ENCODE measurements at regions not wholly inside any gene's neighbourhood (a gene's known extent, or its start where the extent isn't known, plus 50 kb on each side); places are given as distances from the start of the nearest gene placed in this dataset.

DNA sequence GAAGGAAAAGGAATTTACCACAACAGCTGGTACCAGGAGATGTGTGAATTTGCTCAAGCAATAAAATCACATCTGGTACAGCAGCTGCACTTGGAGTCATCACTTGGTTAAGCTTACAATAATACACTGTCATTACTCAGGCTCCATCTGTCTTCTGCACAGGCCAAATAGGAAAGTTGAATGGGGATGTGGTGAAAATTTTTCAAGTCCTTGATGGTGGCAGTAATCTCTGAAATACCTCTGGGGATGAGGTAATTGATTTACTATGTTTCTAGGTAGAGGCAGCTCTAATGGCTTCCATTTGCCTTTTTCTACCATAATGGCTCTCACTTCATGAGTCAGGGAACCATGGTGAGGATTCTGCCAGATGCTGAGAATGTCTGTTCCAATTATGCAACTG, 206.8 kb upstream of the ATP10B start:
- TF ChIP-seq EZH2 (IDR thresholded peaks at IDR 0.05; ENCODE audit: borderline replicate concordance) = no peak
- TF ChIP-seq, protein P1, sequence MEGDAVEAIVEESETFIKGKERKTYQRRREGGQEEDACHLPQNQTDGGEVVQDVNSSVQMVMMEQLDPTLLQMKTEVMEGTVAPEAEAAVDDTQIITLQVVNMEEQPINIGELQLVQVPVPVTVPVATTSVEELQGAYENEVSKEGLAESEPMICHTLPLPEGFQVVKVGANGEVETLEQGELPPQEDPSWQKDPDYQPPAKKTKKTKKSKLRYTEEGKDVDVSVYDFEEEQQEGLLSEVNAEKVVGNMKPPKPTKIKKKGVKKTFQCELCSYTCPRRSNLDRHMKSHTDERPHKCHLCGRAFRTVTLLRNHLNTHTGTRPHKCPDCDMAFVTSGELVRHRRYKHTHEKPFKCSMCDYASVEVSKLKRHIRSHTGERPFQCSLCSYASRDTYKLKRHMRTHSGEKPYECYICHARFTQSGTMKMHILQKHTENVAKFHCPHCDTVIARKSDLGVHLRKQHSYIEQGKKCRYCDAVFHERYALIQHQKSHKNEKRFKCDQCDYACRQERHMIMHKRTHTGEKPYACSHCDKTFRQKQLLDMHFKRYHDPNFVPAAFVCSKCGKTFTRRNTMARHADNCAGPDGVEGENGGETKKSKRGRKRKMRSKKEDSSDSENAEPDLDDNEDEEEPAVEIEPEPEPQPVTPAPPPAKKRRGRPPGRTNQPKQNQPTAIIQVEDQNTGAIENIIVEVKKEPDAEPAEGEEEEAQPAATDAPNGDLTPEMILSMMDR (IDR thresholded peaks at IDR 0.05; ENCODE audit: poor library complexity) = no peak
- no peak for TF ChIP-seq EZH2phosphoT487 (IDR thresholded peaks at IDR 0.05; ENCODE audit: low read depth, severe bottlenecking, unreplicated experiment)
- H3K9me3 ChIP-seq (ENCODE audit: low read depth) = no peaks in the 10 kb centered on the region

DNA sequence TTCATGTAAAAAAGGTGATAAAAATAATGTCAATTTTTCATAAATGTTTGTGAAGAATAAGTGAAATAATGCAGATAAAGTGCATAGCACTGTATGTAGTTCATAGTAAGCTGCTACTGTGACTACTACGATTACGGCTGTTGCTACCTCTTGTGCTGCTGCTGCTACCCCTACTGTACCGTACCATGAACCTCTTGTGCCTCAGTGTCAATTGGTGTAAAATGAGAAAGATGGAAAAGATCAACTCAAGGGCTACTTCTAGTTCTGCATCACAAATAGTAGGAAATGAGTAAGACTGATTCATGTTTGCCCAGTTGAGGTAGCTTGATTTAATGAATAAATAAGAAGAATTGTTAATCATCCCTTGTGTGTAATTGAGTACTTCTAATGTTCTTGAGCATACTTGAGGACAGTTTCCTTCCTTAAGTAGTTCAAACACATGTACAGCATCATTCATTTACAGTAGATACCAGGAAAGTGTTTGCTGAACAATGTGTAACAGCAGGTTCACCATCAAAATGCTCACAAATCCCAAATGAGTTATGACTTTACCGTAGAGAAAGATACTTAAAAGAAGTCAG, 200.0 kb upstream of the ATP10B start:
- Histone ChIP-seq H4K20me1 (ENCODE audit: insufficient read depth, poor library complexity, severe bottlenecking) (no peaks in the 10 kb centered on the region), H3K36me3 (replicated peaks; ENCODE audit: insufficient read depth, low read depth) (no peaks in the 10 kb centered on the region), H3K9me2 (replicated peaks; ENCODE audit: insufficient read depth) (no peaks in the 10 kb centered on the region), H2AFZ (no peak overlapping the region), H3K79me2 (no peaks in the 10 kb centered on the region), H3K9me3 (ENCODE audit: low read depth) (no peaks in the 10 kb centered on the region), H3K4me1 (ENCODE audit: insufficient read depth) (no peaks in the 10 kb centered on the region), H3K4me3 (no peak overlapping the region), H3K27me3 (no peaks in the 10 kb centered on the region), H3K27ac (no peak overlapping the region), H3K4me2 (no peak overlapping the region)
- TF ChIP-seq EZH2phosphoT487 (IDR thresholded peaks at IDR 0.05; ENCODE audit: low read depth, severe bottlenecking, unreplicated experiment) (no peak), EZH2 (IDR thresholded peaks at IDR 0.05; ENCODE audit: borderline replicate concordance) (no peak)
- TF ChIP-seq, protein P1 (IDR thresholded peaks at IDR 0.05; ENCODE audit: poor library complexity) = no peak
- 89% methylated on average over 4 of the region's 4 CpGs for WGBS (ENCODE audit: low lambda C conversion rate, missing lambda C conversion rate)
- no peak for DNase-seq (ENCODE audit: low spot score)

More for the DNA sequence above, 206.8 kb upstream of the ATP10B start:
- Histone ChIP-seq H4K20me1 (ENCODE audit: insufficient read depth, poor library complexity, severe bottlenecking) (no peaks in the 10 kb centered on the region), H2AFZ (no peak overlapping the region), H3K4me1 (ENCODE audit: insufficient read depth) (no peaks in the 10 kb centered on the region), H3K9me2 (replicated peaks; ENCODE audit: insufficient read depth) (no peaks in the 10 kb centered on the region), H3K4me2 (no peak overlapping the region), H3K27me3 (no peaks in the 10 kb centered on the region), H3K36me3 (replicated peaks; ENCODE audit: insufficient read depth, low read depth) (no peaks in the 10 kb centered on the region), H3K4me3 (no peak overlapping the region), H3K79me2 (no peaks in the 10 kb centered on the region), H3K27ac (no peak overlapping the region)
- no peak for DNase-seq (ENCODE audit: low spot score)

DNA sequence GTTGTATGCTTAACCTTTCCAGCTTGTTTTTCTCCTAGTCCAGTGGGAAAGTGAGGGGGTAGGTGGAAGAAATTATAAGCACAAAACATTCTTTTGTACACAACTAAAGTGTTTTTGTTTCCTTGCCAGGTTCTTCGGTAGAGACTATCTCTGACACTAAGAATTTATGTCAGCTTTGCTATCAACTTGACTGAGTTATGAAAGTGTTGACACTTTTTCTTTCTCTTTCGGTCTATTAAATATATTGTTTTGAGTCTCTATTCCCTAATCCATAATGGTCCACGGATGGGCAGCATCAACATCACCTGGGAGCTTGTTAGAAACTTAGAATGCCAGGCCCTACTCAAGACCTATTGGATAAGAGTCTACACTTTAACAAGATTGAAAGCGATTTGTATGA, 195.0 kb upstream of the ATP10B start:
- TF ChIP-seq EZH2 (IDR thresholded peaks at IDR 0.05; ENCODE audit: borderline replicate concordance) = no peak
- TF ChIP-seq, protein P1 (IDR thresholded peaks at IDR 0.05; ENCODE audit: poor library complexity) = no peak
- Histone ChIP-seq H3K36me3 (replicated peaks; ENCODE audit: insufficient read depth, low read depth) (no peaks in the 10 kb centered on the region), H4K20me1 (ENCODE audit: insufficient read depth, poor library complexity, severe bottlenecking) (no peaks in the 10 kb centered on the region), H3K27ac (no peak overlapping the region), H3K9me3 (ENCODE audit: low read depth) (no peaks in the 10 kb centered on the region), H3K4me3 (no peak overlapping the region), H3K9me2 (replicated peaks; ENCODE audit: insufficient read depth) (no peaks in the 10 kb centered on the region), H3K79me2 (no peaks in the 10 kb centered on the region), H3K27me3 (no peaks in the 10 kb centered on the region), H3K4me1 (ENCODE audit: insufficient read depth) (no peaks in the 10 kb centered on the region), H3K4me2 (no peak overlapping the region), H2AFZ (no peak overlapping the region)
- 70% methylated on average over 4 of the region's 4 CpGs for WGBS (ENCODE audit: low lambda C conversion rate, missing lambda C conversion rate)
- no peak for DNase-seq (ENCODE audit: low spot score)

DNA sequence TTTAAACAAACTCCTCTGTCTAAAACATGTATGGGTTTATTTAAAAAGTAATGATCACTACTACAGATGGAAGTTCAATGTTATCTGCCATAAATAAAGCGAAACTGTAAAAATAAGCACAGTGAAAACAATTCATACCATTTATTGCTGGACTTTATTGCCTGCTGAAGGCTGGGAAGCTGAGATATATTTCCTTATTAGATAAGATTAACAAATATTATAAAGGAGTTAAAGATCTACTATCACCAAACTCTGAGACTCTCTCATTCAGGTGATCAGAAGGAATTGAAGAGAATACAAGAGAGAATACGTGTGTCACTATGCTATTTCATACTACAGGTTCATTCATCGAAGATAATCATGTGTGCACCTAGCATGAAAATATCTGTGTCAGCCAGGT, 190.9 kb upstream of the ATP10B start:
- Histone ChIP-seq H2AFZ (no peak overlapping the region), H4K20me1 (ENCODE audit: insufficient read depth, poor library complexity, severe bottlenecking) (no peaks in the 10 kb centered on the region), H3K27ac (no peak overlapping the region), H3K36me3 (replicated peaks; ENCODE audit: insufficient read depth, low read depth) (no peaks in the 10 kb centered on the region), H3K4me3 (no peak overlapping the region), H3K4me1 (ENCODE audit: insufficient read depth) (no peaks in the 10 kb centered on the region), H3K9me3 (ENCODE audit: low read depth) (no peaks in the 10 kb centered on the region), H3K27me3 (no peaks in the 10 kb centered on the region), H3K79me2 (no peaks in the 10 kb centered on the region), H3K9me2 (replicated peaks; ENCODE audit: insufficient read depth) (no peaks in the 10 kb centered on the region), H3K4me2 (no peak overlapping the region)
- WGBS (ENCODE audit: low lambda C conversion rate, missing lambda C conversion rate) = 80% methylated on average over 3 of the region's 3 CpGs
- DNase-seq (ENCODE audit: low spot score) = no peak
- TF ChIP-seq EZH2 (IDR thresholded peaks at IDR 0.05; ENCODE audit: borderline replicate concordance) = no peak
- TF ChIP-seq, protein P1 (IDR thresholded peaks at IDR 0.05; ENCODE audit: poor library complexity) = no peak
- no peak for TF ChIP-seq EZH2phosphoT487 (IDR thresholded peaks at IDR 0.05; ENCODE audit: low read depth, severe bottlenecking, unreplicated experiment)
